ENCODE measurements at regions not wholly inside any gene's neighbourhood (a gene's known extent, or its start where the extent isn't known, plus 50 kb on each side); places are given as distances from the start of the nearest gene placed in this dataset.
A peak's percentile ranks its signal among the peaks of the same experiment; 100 is the strongest.

GRCh38 chr3:152197451-152197850, 71.3 kb upstream of the MBNL1 start:
- no peaks in the 10 kb centered on the region for H3K27me3 ChIP-seq (replicated peaks in 1 of 4; ENCODE audit: control extremely low read depth in 1 of 4, control insufficient read depth in 3 of 4, insufficient read depth in 4 of 4, low read length in 3 of 4)
- no peaks in the 10 kb centered on the region for H4K20me1 ChIP-seq (ENCODE audit: control insufficient read depth, insufficient read depth, low read length, poor library complexity, severe bottlenecking)
- no peaks in the 10 kb centered on the region for H3K9me3 ChIP-seq (ENCODE audit: control extremely low read depth in 1 of 3, control insufficient read depth in 2 of 3, insufficient read depth in 1 of 3, low read length in 2 of 3)
- WGBS (ENCODE audit: insufficient coverage), result no CpG with 5 or more reads among the region's 3 CpGs
- TF ChIP-seq EZH2 (IDR thresholded peaks at IDR 0.05; ENCODE audit: borderline replicate concordance, insufficient read depth, low read depth, low read length, poor library complexity, severe bottlenecking) (no peak), CTCF (IDR thresholded peaks at IDR 0.05) (no peak)
- ChIA-PET CTCF (interaction anchor here (0.8 to 4.7 kb wide), 6 partner anchors 13 to 246 kb away, joined by 3 to 45 read pairs (median 6); partner anchors contain the start of gene MBNL1), POLR2A (interaction anchor here (1.0 to 4.9 kb wide), 5 partner anchors 8 to 71 kb away, joined by 3 to 52 read pairs (median 5); partner anchors contain the start of gene MBNL1)
- H3K27ac Mint-ChIP-seq, result peak overlapping the region; percentile 94
- H3K4me2 ChIP-seq (replicated peaks; ENCODE audit: low read depth, low read length, poor library complexity, severe bottlenecking), result peak overlapping the region; percentile 77
- H3K4me1 ChIP-seq (ENCODE audit: control insufficient read depth in 2 of 2, insufficient read depth in 2 of 2, low read length in 2 of 2), result peaks cover 56 to 74% of the 10 kb centered on the region in 2 donors
- intact Hi-C loops (cut with micrococcal nuclease), result no loop called here
- DNase-seq, result peak; percentile 35
- H2AFZ ChIP-seq (ENCODE audit: insufficient read depth, low read depth, low read length, poor library complexity, severe bottlenecking), result peak overlapping the region; percentile 70
- no peaks in the 10 kb centered on the region for H3K9me3 Mint-ChIP-seq (ENCODE audit: insufficient read depth)
- no peaks in the 10 kb centered on the region for H3K36me3 ChIP-seq (replicated peaks in 1 of 2; ENCODE audit: control extremely low read depth in 1 of 2, control insufficient read depth in 1 of 2, extremely low read depth in 1 of 2, insufficient read depth in 2 of 2, low read length in 1 of 2)
- ATAC-seq (ENCODE audit: low read depth), result no peak
- H3K9ac ChIP-seq (ENCODE audit: low read length), result peak overlapping the region; percentile 52
- H3K27me3 Mint-ChIP-seq, result no peaks in the 10 kb centered on the region
- peak overlapping the region; percentile 78 to 92 for H3K27ac ChIP-seq (ENCODE audit: low read length in 2 of 2)
- peaks cover 98% of the 10 kb centered on the region for H3K79me2 ChIP-seq (ENCODE audit: control insufficient read depth, insufficient read depth, low read length)
- H3K4me3 Mint-ChIP-seq, result peak overlapping the region; percentile 85
- peak overlapping the region in 4 of 5 experiments; percentile 18 to 69 (median 44) for H3K4me3 ChIP-seq (ENCODE audit: control extremely low read depth in 1 of 5, extremely low read depth in 1 of 5, insufficient read depth in 1 of 5, low read depth in 2 of 5, low read length in 4 of 5)
- peaks cover 79% of the 10 kb centered on the region for H3K4me1 Mint-ChIP-seq

- no peaks in the 10 kb centered on the region for H3K9me3 Mint-ChIP-seq (ENCODE audit: insufficient read depth)
- intact Hi-C loops (cut with micrococcal nuclease), result loop anchor here (2.0 kb wide), 2 partner anchors 47 to 179 kb away; no protein-coding TSS in a partner anchor
- H3K4me3 Mint-ChIP-seq, result peak overlapping the region; percentile 85
- Histone ChIP-seq H3K4me1 (ENCODE audit: control insufficient read depth in 2 of 2, insufficient read depth in 2 of 2, low read length in 2 of 2) (peaks cover 57 to 76% of the 10 kb centered on the region in 2 donors), H3K4me3 (ENCODE audit: control extremely low read depth in 1 of 5, extremely low read depth in 1 of 5, insufficient read depth in 1 of 5, low read depth in 2 of 5, low read length in 4 of 5) (peak overlapping the region in 3 of 5 experiments; percentile 18 to 69 (median 32)), H3K4me2 (replicated peaks; ENCODE audit: low read depth, low read length, poor library complexity, severe bottlenecking) (peak overlapping the region; percentile 77), H3K27ac (ENCODE audit: low read length in 2 of 2) (peak overlapping the region; percentile 78 to 92), H2AFZ (ENCODE audit: insufficient read depth, low read depth, low read length, poor library complexity, severe bottlenecking) (peak overlapping the region; percentile 70), H3K79me2 (ENCODE audit: control insufficient read depth, insufficient read depth, low read length) (peaks cover 99% of the 10 kb centered on the region), H3K36me3 (replicated peaks in 1 of 2; ENCODE audit: control extremely low read depth in 1 of 2, control insufficient read depth in 1 of 2, extremely low read depth in 1 of 2, insufficient read depth in 2 of 2, low read length in 1 of 2) (no peaks in the 10 kb centered on the region), H4K20me1 (ENCODE audit: control insufficient read depth, insufficient read depth, low read length, poor library complexity, severe bottlenecking) (no peaks in the 10 kb centered on the region), H3K9me3 (ENCODE audit: control extremely low read depth in 1 of 3, control insufficient read depth in 2 of 3, insufficient read depth in 1 of 3, low read length in 2 of 3) (no peaks in the 10 kb centered on the region), H3K27me3 (replicated peaks in 1 of 4; ENCODE audit: control extremely low read depth in 1 of 4, control insufficient read depth in 3 of 4, insufficient read depth in 4 of 4, low read length in 3 of 4) (no peaks in the 10 kb centered on the region), H3K9ac (ENCODE audit: low read length) (peak overlapping the region; percentile 52)
- peaks cover 79% of the 10 kb centered on the region for H3K4me1 Mint-ChIP-seq
- H3K27ac Mint-ChIP-seq, result peak overlapping the region; percentile 94
- ATAC-seq (ENCODE audit: low read depth) (peak; percentile 40), DNase-seq (peak; percentile 69)
- no peak for TF ChIP-seq EZH2 (IDR thresholded peaks at IDR 0.05; ENCODE audit: borderline replicate concordance, insufficient read depth, low read depth, low read length, poor library complexity, severe bottlenecking)
- TF ChIP-seq CTCF (IDR thresholded peaks at IDR 0.05), result no peak
- ChIA-PET CTCF (interaction anchor here (0.8 to 4.7 kb wide), 7 partner anchors 14 to 245 kb away, joined by 3 to 45 read pairs (median 6); partner anchors contain the start of gene MBNL1), POLR2A (interaction anchor here (1.4 to 4.9 kb wide), 4 partner anchors 20 to 71 kb away, joined by 3 to 52 read pairs (median 13); partner anchors contain the start of gene MBNL1)
- no CpG with 5 or more reads among the region's 3 CpGs for WGBS (ENCODE audit: insufficient coverage)
- H3K27me3 Mint-ChIP-seq, result no peaks in the 10 kb centered on the region
Measured at GRCh38 chr3:152197937-152198336, 70.8 kb upstream of the MBNL1 start.

All from B cell (primary cell).